Medulla oblongata (tissue), 1 donor: ENCODE measurements at regions not wholly inside any gene's neighbourhood (a gene's known extent, or its start where the extent isn't known, plus 50 kb on each side); places are given as distances from the start of the nearest gene placed in this dataset.

Experiments
- DNase-seq: peaks from one replicate; pipeline ENCODE4 v3.0.0-alpha.2; 2015; ENCODE audit errors: extremely low spot score

- DNase-seq: no peak
Observed at GRCh38 chr11:116225784-116226585, 546.8 kb downstream of the BUD13 start.

- DNase-seq: no peak
Observed at GRCh38 chr11:116225236-116225635, 547.6 kb downstream of the BUD13 start.

- no peak for DNase-seq
Observed at GRCh38 chr11:116224889-116225200, 547.9 kb downstream of the BUD13 start.

GRCh38 chr11:116224154-116224888 is 548.5 kb downstream of the BUD13 start:
- DNase-seq: peak; percentile 61

- DNase-seq: no peak
Observed at GRCh38 chr11:116221351-116221750, 551.4 kb downstream of the BUD13 start.

GRCh38 chr11:116219171-116219635 is 553.6 kb downstream of the BUD13 start:
- no peak for DNase-seq

- no peak for DNase-seq
Observed at GRCh38 chr11:116217441-116217840, 555.3 kb downstream of the BUD13 start.

GRCh38 chr11:116217006-116217405 is 555.8 kb downstream of the BUD13 start:
- peak; percentile 80 for DNase-seq

GRCh38 chr11:116215471-116216113 is 557.2 kb downstream of the BUD13 start:
- no peak for DNase-seq

- DNase-seq: no peak
Observed at GRCh38 chr11:116211147-116211546, 561.6 kb downstream of the BUD13 start.

GRCh38 chr11:116210663-116211062 is 562.1 kb downstream of the BUD13 start:
- no peak for DNase-seq

- no peak for DNase-seq
Observed at GRCh38 chr11:116209255-116209654, 563.5 kb downstream of the BUD13 start.

- no peak for DNase-seq
Observed at GRCh38 chr11:116207421-116208141, 565.2 kb downstream of the BUD13 start.

GRCh38 chr11:116207019-116207418 is 565.8 kb downstream of the BUD13 start:
- no peak for DNase-seq

- DNase-seq: no peak
Observed at GRCh38 chr11:116202922-116203321, 569.9 kb downstream of the BUD13 start.

GRCh38 chr11:116200564-116200963 is 572.2 kb downstream of the BUD13 start:
- no peak for DNase-seq

GRCh38 chr11:116199182-116199581 is 573.6 kb downstream of the BUD13 start:
- DNase-seq: no peak

- DNase-seq: no peak
Observed at GRCh38 chr11:116194156-116194904, 578.5 kb downstream of the BUD13 start.

- peak; percentile 14 for DNase-seq
Observed at GRCh38 chr11:116193321-116194131, 579.3 kb downstream of the BUD13 start.

- no peak for DNase-seq
Observed at GRCh38 chr11:116192509-116193210, 580.1 kb downstream of the BUD13 start.
